OCI-LY1 (cell line): ENCODE measurements at regions not wholly inside any gene's neighbourhood (a gene's known extent, or its start where the extent isn't known, plus 50 kb on each side); places are given as distances from the start of the nearest gene placed in this dataset.

Experiments used
- CTCF ChIP-seq: fragments of 200-600 bp; sonication (generic), shearing (Covaris generic); IDR thresholded peaks from 2 replicates; pipeline ENCODE4 v1.5.1; 2017; ENCODE audit warnings: mild to moderate bottlenecking, antibody characterized with exemption, low read length, moderate library complexity, mixed read lengths
- EZH2 ChIP-seq: fragments of 200-600 bp; sonication (generic), shearing (Covaris generic); IDR thresholded peaks from 2 replicates; pipeline ENCODE4 v1.8.0; 2017; ENCODE audit warnings: borderline replicate concordance, mixed run types, mild to moderate bottlenecking, antibody characterized with exemption, low read length, moderate library complexity, mixed read lengths

GRCh38 chr2:41242001-41242331, 790.1 kb upstream of the SLC8A1 start:
- TF ChIP-seq EZH2 (no peak), CTCF (no peak)
